Kasumi-1 (cell line): ENCODE measurements at regions not wholly inside any gene's neighbourhood (a gene's known extent, or its start where the extent isn't known, plus 50 kb on each side); places are given as distances from the start of the nearest gene placed in this dataset.

ENCODE experiments used
- DNase-seq, 2 experiments: peaks; one replicate each; lab custom pipeline; 2025; lab: John Stamatoyannopoulos, UW

DNA sequence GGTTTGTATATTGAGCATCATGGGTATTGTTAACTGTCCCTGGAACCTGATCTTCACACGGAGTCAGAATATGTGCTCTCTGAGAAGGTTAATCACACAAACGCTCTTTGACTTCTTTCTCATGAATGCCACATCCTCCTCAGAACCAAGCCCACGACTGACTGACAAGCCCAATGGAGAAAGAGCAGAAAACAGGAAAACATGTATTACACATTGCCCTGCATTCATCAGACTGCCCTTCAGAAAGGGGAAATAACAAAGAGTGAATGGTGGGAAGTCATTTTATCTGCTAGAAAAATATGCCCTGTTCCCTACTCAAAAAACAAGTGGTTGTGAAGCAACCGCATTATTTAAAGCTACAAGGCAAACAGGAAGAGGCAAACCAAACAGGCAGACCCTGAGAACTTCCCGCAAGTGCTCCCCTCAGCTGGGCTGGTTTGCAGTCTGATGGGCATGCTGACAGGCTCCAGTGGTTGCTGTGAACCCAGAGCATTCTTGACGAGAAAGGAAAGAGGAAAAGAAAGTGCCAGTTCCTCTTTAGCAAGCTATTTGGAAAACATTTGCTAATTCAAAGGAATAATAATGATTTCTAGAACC, 172.9 kb upstream of the SETBP1 start:
- peak; percentile 94 to 95 for DNase-seq

- DNase-seq, result no peak
Measured at GRCh38 chr18:44508474-44508873, 172.2 kb upstream of the SETBP1 start.

DNA sequence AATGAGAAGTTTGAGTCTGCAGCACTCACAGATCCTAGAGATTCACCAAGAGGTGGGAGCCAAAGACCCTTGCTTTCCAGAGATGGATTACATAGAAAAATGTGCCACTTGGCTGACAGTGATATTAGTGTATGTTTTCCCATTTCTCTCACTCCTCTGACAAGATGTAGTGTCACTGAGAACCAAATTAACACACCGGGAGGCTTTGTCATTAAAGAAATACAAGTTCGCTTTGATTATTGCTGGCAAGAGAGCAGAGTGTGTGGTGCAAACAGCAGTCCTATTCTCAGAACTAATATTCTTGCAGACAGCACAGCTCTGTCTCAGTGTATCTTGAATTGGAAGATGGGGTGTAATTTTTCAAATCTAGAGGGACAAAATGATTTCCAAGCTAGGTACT, 171.6 kb upstream of the SETBP1 start:
- DNase-seq, result no peak

GRCh38 chr18:44510390-44510789, 170.3 kb upstream of the SETBP1 start:
- DNase-seq, result no peak

- DNase-seq, result no peak
Measured at GRCh38 chr18:44513233-44513632, 167.5 kb upstream of the SETBP1 start.

GRCh38 chr18:44514106-44514505, 166.6 kb upstream of the SETBP1 start:
- no peak for DNase-seq

DNA sequence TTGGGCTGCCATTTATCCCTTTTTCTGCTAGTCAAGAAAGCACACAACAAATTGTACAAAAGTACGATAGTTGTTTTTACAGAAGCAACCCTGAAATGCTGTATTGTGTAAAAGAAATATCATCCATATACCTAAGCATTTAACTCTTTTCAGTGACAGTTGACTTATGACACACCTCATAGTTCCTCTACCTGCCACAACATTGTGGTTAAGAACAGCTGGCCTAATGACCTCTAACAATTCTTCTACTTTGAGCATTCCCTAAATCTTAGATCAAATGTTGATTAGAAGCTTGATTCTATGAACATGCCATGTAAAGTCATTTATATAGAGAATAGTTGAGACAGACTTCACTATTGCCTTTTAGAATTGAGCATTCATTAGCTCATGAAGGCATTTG, 165.9 kb upstream of the SETBP1 start:
- DNase-seq, result no peak

- no peak for DNase-seq
Measured at GRCh38 chr18:44516450-44516849, 164.2 kb upstream of the SETBP1 start.

GRCh38 chr18:44517136-44517535, 163.6 kb upstream of the SETBP1 start:
- no peak for DNase-seq

- no peak for DNase-seq
Measured at GRCh38 chr18:44518091-44518615, 162.5 kb upstream of the SETBP1 start.

- DNase-seq, result no peak
Measured at GRCh38 chr18:44518666-44519065, 162.0 kb upstream of the SETBP1 start.

DNA sequence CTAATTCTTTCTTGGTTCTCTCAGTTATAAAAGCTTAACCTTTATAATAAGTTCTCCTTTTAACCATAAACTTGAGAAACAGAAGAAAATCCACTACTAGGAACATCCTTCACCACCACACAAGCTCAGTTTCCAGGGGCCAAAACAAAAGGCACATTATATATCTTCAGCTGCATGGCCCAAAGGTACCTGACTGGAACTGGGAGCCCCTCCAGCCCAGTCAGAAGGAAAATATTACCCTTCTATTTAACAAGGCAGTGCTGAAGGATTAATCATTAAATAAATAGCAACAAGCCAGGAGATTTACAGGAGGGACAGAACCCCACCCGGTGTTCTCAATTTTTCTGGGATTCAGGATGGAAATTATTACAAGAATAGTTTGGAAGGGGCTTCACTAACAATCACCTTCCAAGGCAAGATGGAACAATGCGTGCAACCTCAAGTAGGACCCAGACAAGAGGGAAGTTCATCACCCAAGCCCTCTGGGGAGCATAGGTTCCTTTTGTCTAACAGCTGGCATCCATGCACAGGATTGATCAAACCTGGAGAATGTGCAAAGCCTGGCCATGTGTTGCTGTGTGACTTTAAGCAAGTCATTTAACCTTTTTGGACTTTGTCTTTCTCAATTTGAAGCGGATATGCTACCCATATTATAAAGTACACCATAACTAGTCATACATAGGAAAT, 159.6 kb upstream of the SETBP1 start:
- no peak for DNase-seq

GRCh38 chr18:44521668-44522022, 159.0 kb upstream of the SETBP1 start:
- DNase-seq, result no peak

DNA sequence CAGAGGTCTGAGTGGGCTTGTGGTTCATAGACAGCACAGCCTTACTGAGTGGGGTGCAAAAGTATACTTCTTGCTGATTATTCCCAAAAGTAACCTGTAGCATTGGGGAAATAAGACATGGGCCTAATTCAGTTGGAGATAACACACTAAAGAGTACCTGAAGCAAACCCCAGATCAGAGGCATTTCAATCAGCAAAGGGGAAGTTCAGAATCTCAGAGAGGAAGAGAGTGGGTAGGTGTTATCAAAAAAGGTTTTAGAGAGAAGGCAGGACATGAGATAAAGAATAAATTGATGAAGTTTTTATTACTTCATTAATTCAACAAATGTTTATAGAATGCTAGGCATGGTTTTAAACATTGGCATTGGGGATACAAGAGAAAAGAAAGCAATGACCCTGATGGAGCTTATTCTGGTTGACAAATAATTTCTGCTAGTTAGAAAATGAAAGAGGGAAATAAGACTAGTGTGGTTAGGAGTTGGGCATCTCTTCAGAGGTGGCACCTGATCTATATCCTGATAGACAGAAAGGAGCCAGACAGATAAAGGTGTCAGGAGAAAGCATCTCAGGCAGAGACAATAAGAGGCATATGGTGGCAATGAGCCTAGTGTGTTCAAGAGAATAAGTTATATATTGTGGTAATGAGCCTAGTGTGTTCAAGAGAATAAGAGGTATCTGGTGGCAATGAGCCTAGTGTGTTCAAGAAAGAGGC, 153.8 kb upstream of the SETBP1 start:
- no peak for DNase-seq

- no peak for DNase-seq
Measured at GRCh38 chr18:44533071-44533470, 147.6 kb upstream of the SETBP1 start.

DNA sequence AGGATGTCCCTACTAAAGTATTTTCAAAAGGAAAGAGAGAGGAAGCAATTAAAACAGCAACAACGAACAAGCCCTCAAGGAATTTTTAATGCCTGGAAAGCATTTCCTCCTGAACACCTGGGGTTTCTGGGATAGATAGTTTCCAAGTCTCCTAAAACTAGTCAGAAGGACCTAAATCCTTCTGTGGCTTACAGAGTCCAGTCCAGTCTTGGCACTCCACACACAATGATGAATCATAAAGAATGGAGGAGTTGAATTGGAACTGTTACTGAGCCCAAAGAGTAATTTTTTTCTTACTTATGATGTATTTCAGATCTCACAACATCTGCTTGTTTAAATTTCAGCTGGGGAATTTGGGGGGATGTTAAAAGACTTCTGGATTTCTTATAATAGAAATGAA, 144.6 kb upstream of the SETBP1 start:
- DNase-seq, result no peak

DNA sequence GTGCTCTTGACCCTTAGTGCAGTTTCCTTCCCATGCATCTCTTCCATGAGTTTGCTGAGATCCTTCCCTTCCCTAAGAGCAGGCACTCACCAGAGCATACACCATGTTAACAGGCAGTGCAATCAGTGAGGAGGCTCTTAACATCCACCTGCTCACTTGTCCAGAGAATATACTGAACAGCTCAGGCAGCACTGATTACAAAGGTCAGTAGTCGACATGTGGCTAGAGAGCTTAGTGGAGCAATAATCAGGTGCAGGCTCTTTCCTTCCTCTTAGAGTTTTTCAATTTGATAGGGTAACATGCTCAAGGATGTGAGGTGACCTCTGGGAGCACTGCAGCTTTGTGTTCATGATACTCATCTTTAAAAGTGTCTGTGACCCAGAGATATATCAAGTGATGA, 144.1 kb upstream of the SETBP1 start:
- no peak for DNase-seq

DNA sequence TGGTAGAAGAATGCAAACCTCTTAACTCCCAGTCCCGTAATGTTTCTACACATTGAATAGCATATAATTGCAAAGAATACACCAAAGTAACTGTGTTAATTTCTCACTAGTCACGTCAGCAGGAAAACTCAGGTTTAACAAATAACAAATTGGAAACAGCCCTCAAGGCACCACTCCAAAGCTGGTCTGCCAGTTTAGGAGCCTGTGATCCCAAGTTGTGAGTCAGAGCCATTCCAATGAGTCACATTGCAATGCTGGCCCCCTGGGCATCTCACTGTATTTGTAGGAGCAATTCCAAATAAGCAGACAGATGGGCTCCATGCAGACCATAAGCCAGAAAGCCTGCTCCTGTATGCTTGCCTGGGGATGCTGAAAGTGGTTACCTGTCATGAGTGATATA, 143.2 kb upstream of the SETBP1 start:
- no peak for DNase-seq

GRCh38 chr18:44539926-44540325, 140.8 kb upstream of the SETBP1 start:
- no peak for DNase-seq

DNA sequence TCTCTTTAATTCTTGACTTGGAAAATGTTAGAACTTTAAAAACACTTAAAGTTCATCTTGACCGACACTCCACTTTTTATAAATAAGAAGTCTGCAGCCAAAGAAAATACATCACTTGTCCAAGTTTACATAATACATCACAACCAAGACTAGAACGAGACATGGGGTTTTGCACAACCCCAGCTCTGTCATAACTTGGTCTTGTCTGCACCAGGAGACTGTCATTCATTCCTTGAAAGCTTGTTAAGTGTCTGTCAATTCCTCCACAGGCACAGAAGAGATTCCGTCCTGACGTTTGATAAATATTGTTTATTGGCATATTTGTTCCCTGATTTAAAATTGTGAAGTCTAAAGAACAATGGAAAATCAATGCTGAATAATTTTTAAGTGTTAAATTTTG, 139.5 kb upstream of the SETBP1 start:
- DNase-seq, result no peak

- DNase-seq, result no peak
Measured at GRCh38 chr18:44541781-44542180, 138.9 kb upstream of the SETBP1 start.

DNA sequence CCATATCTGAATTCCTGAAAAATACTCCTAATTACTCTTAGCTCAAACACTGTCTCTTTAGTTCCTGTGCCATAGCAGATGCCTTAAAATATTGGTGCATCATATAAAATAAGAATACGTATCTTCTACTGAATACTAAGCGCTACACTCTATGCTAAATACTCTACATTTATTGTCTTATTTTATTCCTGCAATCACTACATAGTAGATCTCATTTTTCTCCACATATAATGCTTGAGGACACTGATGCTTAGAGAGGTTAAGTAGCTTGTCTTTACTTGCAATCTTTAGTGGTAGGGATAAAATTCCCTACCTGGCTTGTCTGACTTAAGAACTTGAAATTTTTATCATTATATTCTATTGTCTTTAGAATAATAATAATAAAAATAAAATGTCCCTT, 137.3 kb upstream of the SETBP1 start:
- no peak for DNase-seq

DNA sequence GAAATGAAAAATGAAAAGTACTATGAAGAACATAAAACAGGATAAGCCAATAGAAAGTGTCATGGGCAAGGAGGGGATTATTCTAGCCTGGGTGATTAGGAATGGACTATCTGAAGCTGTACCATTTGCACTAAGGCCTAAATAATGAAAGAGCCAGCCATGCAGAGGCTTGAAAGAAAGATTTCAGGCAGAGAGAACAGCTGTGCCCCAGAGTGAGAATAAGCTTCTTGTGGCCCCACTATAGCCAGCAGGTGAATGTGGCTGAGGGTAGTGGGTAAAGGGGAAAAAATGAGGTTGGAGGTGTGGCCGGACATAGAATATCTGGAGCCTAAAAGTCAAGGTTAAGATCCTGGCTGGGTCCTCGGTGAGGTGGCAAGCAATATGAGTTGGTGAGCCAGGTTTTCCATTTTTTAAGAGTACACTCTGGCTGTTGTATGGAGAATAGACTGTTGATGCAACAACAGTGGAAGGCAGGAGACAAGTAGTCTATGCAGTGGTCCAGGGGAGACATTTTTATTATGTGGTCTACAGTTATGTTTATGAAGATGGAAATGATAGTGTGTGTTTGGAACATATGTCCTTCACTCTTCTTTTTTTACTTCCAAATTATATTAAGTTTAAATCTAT, 135.2 kb upstream of the SETBP1 start:
- no peak for DNase-seq
